Stomach smooth muscle (tissue), 2 donors: ENCODE measurements at regions not wholly inside any gene's neighbourhood (a gene's known extent, or its start where the extent isn't known, plus 50 kb on each side); places are given as distances from the start of the nearest gene placed in this dataset.

Experiments used
- H3K27ac ChIP-seq: one replicate; pipeline ENCODE4 v1.7.0; 2013; ENCODE audit warnings: mild to moderate bottlenecking, low read length, inconsistent platforms
- H3K27me3 ChIP-seq, 2 donors: one replicate each; pipeline ENCODE4 v1.7.0; 2013; ENCODE audit warnings: low read length in 2 of 2; ENCODE audit not compliant: insufficient read depth in 2 of 2, control insufficient read depth in 1 of 2
- H3K36me3 ChIP-seq, 2 donors: one replicate each; pipeline ENCODE4 v1.7.0; 2013; ENCODE audit warnings: low read length in 2 of 2; ENCODE audit not compliant: control insufficient read depth in 2 of 2, insufficient read depth in 2 of 2
- H3K4me1 ChIP-seq: one replicate; pipeline ENCODE4 v1.7.0; 2013; ENCODE audit warnings: low read length; ENCODE audit not compliant: control insufficient read depth, insufficient read depth
- H3K4me3 ChIP-seq, 2 donors: one replicate each; pipeline ENCODE4 v1.7.0; 2013; ENCODE audit warnings: low read length in 2 of 2
- H3K9ac ChIP-seq, 2 donors: one replicate each; pipeline ENCODE4 v1.7.0; 2013; ENCODE audit warnings: low read length in 2 of 2, mild to moderate bottlenecking in 1 of 2
- H3K9me3 ChIP-seq, 2 donors: one replicate each; pipeline ENCODE4 v1.7.0; 2013; ENCODE audit warnings: low read length in 2 of 2; ENCODE audit not compliant: control insufficient read depth in 2 of 2
- donor health status: healthy.
- donor health status: Pancreatic carcinoma.

- peak overlapping the region in 1 of 2 donors; percentile 58 for H3K4me3 ChIP-seq
- no peak overlapping the region for H3K9ac ChIP-seq
- H3K36me3 ChIP-seq: no peaks in the 10 kb centered on the region
These were observed 88.8 kb downstream of the FOXL3 start for GRCh38 chr7:378551-379455.

GRCh38 chr7:379456-380138, 89.6 kb downstream of the FOXL3 start:
- H3K4me3 ChIP-seq: peak overlapping the region in 1 of 2 donors; percentile 58
- no peak overlapping the region for H3K27ac ChIP-seq
- peaks cover 0 to 5% of the 10 kb centered on the region in 2 donors for H3K9me3 ChIP-seq
- H3K4me1 ChIP-seq: peaks cover 6% of the 10 kb centered on the region
- H3K36me3 ChIP-seq: no peaks in the 10 kb centered on the region
- H3K9ac ChIP-seq: no peak overlapping the region
- peaks cover 3 to 21% of the 10 kb centered on the region in 2 donors for H3K27me3 ChIP-seq

More at GRCh38 chr7:378551-379455, 88.8 kb downstream of the FOXL3 start:
- Histone ChIP-seq H3K27me3 (peaks cover 3 to 21% of the 10 kb centered on the region in 2 donors), H3K27ac (no peak overlapping the region), H3K9me3 (peaks cover 0 to 5% of the 10 kb centered on the region in 2 donors), H3K4me1 (peaks cover 6% of the 10 kb centered on the region)

GRCh38 chr7:380139-380485, 90.1 kb downstream of the FOXL3 start:
- Histone ChIP-seq H3K36me3 (no peaks in the 10 kb centered on the region), H3K27me3 (peaks cover 3 to 19% of the 10 kb centered on the region in 2 donors), H3K4me3 (peak overlapping the region in 1 of 2 donors; percentile 58), H3K4me1 (peaks cover 6% of the 10 kb centered on the region), H3K9me3 (peaks cover under 1 to 5% of the 10 kb centered on the region in 2 donors), H3K27ac (no peak overlapping the region), H3K9ac (no peak overlapping the region)

- Histone ChIP-seq H3K4me3 (no peak overlapping the region), H3K9ac (no peak overlapping the region), H3K36me3 (no peaks in the 10 kb centered on the region), H3K9me3 (peaks cover 4 to 10% of the 10 kb centered on the region in 2 donors), H3K27me3 (peaks cover 3 to 15% of the 10 kb centered on the region in 2 donors), H3K4me1 (peaks cover 6% of the 10 kb centered on the region), H3K27ac (no peak overlapping the region)
These were observed 90.8 kb downstream of the FOXL3 start for GRCh38 chr7:380711-381210.

GRCh38 chr7:381211-382042, 91.5 kb downstream of the FOXL3 start:
- H3K9ac ChIP-seq: no peak overlapping the region
- peaks cover 3 to 13% of the 10 kb centered on the region in 2 donors for H3K27me3 ChIP-seq
- no peak overlapping the region for H3K27ac ChIP-seq
- H3K4me3 ChIP-seq: no peak overlapping the region
- H3K36me3 ChIP-seq: no peaks in the 10 kb centered on the region
- H3K4me1 ChIP-seq: peaks cover 6% of the 10 kb centered on the region
- peaks cover 4 to 10% of the 10 kb centered on the region in 2 donors for H3K9me3 ChIP-seq

GRCh38 chr7:382043-382400, 92.1 kb downstream of the FOXL3 start:
- H3K27me3 ChIP-seq: peaks cover 0 to 10% of the 10 kb centered on the region in 2 donors
- peaks cover 4 to 10% of the 10 kb centered on the region in 2 donors for H3K9me3 ChIP-seq
- H3K9ac ChIP-seq: no peak overlapping the region
- H3K4me1 ChIP-seq: peaks cover 6% of the 10 kb centered on the region
- H3K27ac ChIP-seq: no peak overlapping the region
- no peaks in the 10 kb centered on the region for H3K36me3 ChIP-seq
- no peak overlapping the region for H3K4me3 ChIP-seq

- H3K4me1 ChIP-seq: no peaks in the 10 kb centered on the region
- H3K4me3 ChIP-seq: no peak overlapping the region
- no peak overlapping the region for H3K27ac ChIP-seq
- no peak overlapping the region for H3K9ac ChIP-seq
- H3K27me3 ChIP-seq: no peaks in the 10 kb centered on the region
- no peaks in the 10 kb centered on the region for H3K36me3 ChIP-seq
- peaks cover 4 to 10% of the 10 kb centered on the region in 2 donors for H3K9me3 ChIP-seq
These were observed 96.4 kb downstream of the FOXL3 start for GRCh38 chr7:386385-386784.

GRCh38 chr7:387132-388022, 97.4 kb downstream of the FOXL3 start:
- H3K4me3 ChIP-seq: no peak overlapping the region
- no peak overlapping the region for H3K27ac ChIP-seq

GRCh38 chr7:388023-388960, 98.3 kb downstream of the FOXL3 start:
- peaks cover 4 to 8% of the 10 kb centered on the region in 2 donors for H3K9me3 ChIP-seq
- no peak overlapping the region for H3K4me3 ChIP-seq
- H3K27ac ChIP-seq: no peak overlapping the region
- H3K27me3 ChIP-seq: no peaks in the 10 kb centered on the region
- no peaks in the 10 kb centered on the region for H3K36me3 ChIP-seq
- H3K9ac ChIP-seq: no peak overlapping the region
- H3K4me1 ChIP-seq: no peaks in the 10 kb centered on the region

More at GRCh38 chr7:387132-388022, 97.4 kb downstream of the FOXL3 start:
- no peaks in the 10 kb centered on the region for H3K4me1 ChIP-seq
- H3K27me3 ChIP-seq: no peaks in the 10 kb centered on the region
- H3K36me3 ChIP-seq: no peaks in the 10 kb centered on the region
- H3K9ac ChIP-seq: no peak overlapping the region
- peaks cover 4 to 7% of the 10 kb centered on the region in 2 donors for H3K9me3 ChIP-seq
